Endometrial microvascular endothelial cells (primary cell): ENCODE measurements at regions not wholly inside any gene's neighbourhood (a gene's known extent, or its start where the extent isn't known, plus 50 kb on each side); places are given as distances from the start of the nearest gene placed in this dataset.

Experiments used
- in situ Hi-C: cut with HindIII; loops from 2 replicates; pipeline ENCODE4 v1.10.0; 2017; ENCODE audit warnings: low sequenced_read_pairs, low pct_unique_long_range_greater_than_20kb; ENCODE audit errors: inconsistent ontology term

DNA sequence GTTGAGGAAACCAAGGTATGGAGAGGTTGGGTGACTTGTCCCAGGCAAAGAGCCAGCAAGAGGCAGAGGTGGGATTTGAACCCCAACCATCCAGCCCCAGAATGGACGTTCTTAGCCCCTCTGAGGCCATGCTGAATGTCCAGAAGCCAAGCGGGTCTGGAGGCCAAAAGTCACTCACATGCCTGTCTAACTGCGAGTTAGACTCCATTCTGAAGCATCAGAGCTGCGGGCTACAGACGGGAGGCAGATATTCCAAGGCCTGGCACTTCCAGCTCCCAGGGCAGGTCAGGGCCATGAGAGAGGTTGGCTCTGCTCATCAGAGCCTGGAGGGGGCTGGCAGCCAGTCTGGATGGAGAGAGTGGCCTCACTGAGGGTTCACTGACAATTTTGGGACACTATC lies 616.5 kb downstream of the BRD1 start:
- in situ Hi-C loops, result no loop called here

DNA sequence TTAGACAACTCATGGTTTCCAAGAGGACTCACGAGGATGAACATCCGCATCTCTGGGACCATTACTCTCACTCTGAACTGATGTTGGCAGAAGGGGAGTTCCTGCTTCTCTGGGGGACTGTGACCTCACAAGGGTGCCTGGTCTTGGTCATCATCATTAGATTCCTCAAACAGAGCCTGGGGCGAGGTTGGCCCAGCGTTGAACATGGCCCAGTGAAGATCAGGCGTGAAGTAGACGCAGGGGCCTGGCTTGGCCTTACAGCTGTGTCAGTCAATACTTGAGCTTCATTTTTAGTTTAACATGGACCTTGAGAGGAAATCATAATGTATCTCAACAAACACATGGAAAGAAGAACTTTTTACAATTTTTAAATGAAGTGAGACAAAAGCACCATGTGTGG lies 617.1 kb downstream of the BRD1 start:
- in situ Hi-C loops, result no loop called here

- in situ Hi-C loops, result no loop called here
These were observed 618.0 kb downstream of the BRD1 start for GRCh38 chr22:49209452-49210195.

DNA sequence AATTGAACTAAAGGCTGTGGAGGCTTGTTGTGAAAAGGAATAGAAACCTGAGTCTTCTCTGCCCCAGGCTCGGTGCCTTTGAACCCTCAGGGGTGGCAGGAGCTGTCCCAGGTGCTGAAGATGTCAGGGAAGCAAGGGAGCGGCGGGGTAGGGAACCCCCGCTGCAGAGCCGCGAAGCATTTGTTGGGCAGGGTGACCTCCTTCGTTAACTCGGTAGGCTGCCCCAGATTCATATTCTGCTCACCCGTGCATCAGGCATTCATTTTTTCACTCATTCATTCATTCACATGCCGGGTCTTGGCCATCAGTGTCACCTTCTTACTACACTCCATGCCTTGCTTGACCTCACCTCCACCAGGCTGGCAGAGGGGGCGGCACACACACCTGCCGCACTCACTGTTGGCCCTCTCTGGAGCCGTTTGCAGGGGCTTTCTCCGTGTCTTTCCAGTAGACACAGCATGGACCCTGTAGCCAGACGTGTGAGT lies 618.9 kb downstream of the BRD1 start:
- in situ Hi-C loops, result no loop called here

DNA sequence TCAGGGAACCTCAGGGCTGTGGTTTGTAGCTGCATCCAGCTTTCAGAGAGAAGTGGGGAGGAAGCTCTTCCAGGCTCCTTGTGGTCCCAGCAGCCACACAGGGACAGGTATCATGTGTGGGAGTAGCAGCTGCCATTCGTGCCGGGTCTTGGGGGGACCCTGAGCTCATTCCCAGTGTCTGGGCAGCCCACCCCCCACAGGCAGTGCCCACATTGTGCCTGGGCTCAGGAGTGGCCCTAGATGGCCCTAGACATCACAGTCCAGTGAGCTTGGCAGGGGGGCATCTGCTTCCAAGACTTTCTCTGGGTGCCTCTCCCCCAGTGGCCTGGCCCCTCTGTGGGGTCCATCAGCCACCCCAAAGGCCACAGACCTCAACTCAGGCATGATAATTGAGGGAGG lies 619.7 kb downstream of the BRD1 start:
- in situ Hi-C loops, result no loop called here

GRCh38 chr22:49207008-49208003 lies 620.4 kb downstream of the BRD1 start:
- in situ Hi-C loops, result no loop called here

GRCh38 chr22:49206281-49206680 lies 621.4 kb downstream of the BRD1 start:
- in situ Hi-C loops, result no loop called here

DNA sequence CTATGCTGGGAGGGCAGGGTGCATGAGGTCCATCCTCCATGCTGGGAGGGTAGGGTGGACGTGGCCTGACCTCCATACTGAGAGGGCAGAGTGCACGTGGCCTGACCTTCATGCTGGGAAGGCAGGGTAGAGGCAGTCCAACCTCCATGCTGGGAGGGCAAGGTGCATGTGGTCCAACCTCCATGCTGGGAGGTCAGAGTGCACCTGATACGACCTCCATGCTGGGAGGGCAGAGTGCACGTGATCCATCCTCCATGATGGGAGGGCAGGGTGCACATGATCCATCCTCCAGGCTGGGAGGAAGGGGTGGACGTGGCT lies 622.2 kb downstream of the BRD1 start:
- in situ Hi-C loops, result no loop called here

DNA sequence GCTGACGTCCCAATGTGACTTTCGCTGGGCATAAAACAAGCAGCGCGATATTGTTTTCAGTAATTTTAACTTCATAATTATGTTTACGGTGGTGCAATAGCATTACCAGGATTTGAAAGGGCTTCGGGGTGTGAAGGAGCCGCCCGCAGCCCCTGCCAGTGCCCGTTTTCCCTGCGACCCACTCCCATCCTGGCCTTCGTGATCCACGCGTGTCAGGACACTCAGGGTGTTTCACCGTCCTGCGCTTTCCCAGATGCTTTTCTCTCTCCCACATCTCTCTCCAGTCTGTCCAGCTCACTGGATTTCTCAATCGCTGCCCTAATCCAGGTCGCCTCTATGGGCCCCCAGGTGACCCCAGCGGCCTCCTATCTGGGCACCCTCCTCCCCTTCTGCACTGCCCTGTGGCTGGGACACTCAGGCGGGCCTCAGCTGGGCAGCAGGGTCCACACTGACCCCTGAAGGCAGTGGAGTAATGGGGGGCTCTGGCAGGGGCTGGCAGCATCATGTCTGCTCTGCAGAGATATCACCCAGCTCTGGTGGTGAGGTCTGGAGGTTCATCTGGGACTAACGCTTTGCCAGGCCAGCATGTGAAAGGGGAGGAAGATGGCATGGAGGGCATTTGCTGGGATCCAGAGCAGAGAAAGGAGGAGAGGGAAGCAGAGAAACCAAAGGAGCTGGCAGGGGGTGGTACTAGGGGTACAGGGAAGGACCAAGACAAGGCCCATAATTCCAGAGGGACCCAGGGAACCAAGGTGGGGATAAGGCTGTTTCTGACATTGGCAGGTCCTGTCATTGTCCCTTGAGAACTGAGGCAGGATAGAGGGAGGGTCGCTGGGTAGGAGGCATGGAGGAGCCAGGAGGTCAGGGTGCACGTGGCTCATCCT lies 622.8 kb downstream of the BRD1 start:
- in situ Hi-C loops, result no loop called here

GRCh38 chr22:49203859-49204598 lies 623.6 kb downstream of the BRD1 start:
- in situ Hi-C loops, result no loop called here

GRCh38 chr22:49203091-49203858 lies 624.4 kb downstream of the BRD1 start:
- in situ Hi-C loops, result no loop called here

- in situ Hi-C loops, result no loop called here
These were observed 625.4 kb downstream of the BRD1 start for GRCh38 chr22:49202226-49202625.

GRCh38 chr22:49201046-49201970 lies 626.4 kb downstream of the BRD1 start:
- in situ Hi-C loops, result no loop called here

- in situ Hi-C loops, result no loop called here
These were observed 628.4 kb downstream of the BRD1 start for GRCh38 chr22:49199224-49199623.

DNA sequence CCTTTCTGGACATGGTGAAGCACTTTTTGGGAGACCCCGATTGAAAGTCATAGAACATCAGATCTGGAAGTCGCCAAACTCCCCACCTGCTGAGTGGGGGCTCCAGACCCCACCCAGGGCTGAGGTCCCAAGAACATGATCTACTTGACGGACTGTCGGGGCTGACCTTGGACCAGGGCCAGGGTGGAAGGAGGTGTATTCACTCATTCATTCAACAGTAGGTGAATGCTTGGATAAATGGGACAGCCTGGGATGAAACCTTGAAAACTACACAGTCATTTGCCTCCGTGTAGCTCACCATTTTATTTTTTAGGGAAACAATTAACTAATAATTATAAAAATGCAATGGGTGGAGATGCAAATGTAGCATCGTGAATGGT lies 629.0 kb downstream of the BRD1 start:
- in situ Hi-C loops, result no loop called here

GRCh38 chr22:49197986-49198704 lies 629.5 kb downstream of the BRD1 start:
- in situ Hi-C loops, result no loop called here
